ENCODE measurements at regions not wholly inside any gene's neighbourhood (a gene's known extent, or its start where the extent isn't known, plus 50 kb on each side); places are given as distances from the start of the nearest gene placed in this dataset.
"Not testable (repeated sequence)": the region's sequence is repeated elsewhere in the genome, so short reads cannot be mapped to it uniquely, and the experiment has no call there.

DNA sequence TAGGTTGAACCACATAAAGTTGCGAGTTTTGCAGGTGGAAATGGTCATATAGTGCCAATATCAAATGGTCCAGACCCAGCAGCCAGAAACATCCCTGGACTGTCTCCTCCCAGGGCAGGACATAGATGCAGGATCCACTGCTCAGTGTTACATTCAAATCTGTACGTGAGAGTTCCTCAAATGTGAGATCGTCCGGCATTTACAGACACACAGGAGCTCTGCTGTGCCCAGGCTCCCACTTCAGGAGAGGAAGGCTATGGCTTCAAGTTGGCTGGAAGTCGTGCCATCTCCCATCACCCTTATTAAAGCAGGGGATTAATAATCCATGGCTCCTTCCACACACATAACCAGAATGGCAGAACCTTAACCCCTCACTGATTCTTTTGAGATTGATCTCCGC, 688.2 kb upstream of the HS6ST1 start:
- DNase-seq = no peak

DNA sequence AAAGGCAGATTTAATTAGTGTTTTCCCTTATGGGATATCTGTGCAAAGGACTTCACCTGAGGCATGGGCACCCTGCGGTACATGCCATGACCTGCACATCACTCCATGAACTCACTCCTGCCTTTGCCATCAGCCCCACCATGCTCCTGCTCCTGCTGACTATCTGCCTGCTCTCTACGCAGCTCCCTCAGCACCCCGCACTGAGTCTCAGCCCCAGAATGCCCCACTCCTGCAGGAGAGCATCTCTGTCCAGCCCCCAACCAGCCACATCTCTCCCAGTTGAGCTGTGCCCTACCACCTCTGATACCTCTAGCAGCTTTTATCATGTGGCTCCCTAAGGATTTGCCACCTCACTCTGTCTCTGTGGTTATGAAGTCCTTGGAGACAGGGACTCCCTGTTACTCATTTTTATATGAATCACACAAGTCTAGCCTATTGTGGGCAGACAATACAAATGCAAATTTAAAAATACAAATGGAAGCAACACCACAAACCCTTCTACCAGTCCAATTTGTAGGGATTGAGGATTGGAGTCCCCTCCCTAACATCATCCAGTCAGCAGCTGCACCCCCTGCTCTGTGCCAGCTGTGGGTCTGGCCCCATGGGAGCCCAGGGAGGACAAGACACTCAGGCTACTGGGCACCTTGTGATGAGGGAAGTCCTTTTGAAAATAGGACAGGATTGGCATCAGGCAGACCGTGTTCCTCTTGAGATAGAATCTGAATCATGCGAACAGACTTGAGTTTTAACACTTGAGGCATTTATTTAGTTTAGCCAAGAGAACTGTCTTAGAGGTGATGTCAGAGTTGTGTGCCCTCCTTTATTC, 689.6 kb upstream of the HS6ST1 start:
- no peak for DNase-seq

DNA sequence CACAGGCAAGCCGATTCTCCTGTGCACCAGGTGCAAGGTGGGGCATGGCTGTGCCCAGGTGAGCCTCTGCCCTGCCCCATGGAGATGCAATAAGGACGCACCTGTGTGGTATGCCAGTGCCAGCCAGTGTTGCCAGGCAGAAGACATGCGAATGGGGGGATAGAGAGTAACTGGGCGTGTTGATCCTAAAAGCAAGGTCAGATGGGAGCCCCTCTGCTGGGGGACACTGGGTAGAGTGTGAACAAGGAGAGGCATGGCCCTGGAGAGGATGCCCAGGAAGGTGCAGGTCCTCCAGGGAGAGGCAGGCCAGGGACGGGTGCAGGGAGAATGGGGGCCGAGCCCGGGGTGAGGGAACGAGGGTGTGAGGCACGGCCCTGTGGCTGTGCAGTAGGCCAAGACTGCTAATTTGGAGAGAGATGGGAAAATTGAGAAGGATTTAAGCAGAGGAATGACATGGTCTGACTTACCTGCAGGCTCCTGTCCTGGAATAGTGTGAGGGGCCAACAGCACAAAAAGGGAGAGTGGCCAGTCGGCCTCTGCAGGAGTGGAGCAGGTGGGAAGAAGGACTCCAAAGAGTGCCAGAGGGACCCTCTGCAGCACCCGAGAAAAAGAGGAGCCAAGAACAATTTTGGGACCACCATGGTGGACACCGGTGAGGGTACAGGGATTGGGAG, 690.4 kb upstream of the HS6ST1 start:
- DNase-seq = no peak

DNA sequence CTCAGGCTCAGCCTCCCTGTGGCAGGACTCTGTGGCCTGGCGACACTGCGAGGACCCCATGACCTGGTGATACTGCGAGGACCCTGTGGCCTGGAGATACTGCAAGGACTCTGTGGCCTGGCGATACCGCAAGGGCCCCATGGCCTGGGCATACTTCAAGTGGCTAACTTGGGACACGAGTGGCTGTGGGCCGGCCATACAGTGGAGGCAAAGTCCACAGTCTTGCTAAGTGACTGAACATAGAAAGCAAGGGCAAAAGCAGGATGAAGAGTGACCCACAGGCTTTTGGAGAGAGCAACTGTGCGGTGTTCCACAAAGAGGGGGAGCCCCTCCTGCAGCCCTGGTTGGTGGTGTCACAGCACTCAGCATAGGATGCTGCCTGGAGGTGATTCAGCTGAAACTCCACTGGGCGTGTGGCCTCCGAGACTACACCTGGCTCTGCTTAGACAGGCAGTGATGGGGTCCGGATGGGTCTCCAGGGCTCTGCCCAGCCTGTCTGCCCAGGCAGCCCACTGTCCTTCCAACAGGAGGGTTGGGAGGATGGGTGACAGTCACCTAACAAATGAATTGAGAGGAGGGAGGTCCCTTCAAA, 691.0 kb upstream of the HS6ST1 start:
- DNase-seq = no peak

DNA sequence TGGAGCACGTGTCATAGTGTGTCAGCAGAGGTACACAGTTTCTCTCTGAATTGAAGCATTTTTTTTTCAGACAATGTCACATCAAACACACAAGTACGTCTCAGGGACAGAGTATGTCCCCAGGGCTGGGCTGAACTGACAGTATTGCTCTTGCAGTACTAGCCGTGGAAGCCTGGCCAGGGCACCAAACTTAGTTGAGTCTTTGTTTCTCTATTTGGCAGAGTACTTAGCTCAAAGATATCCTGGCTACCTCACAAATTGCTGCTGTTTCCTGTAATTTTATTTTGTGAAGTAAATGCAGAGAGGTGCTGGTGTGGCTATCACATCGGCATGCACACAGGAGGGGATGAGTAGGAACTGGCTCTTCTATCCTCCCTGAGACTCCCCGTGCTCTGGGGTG, 691.6 kb upstream of the HS6ST1 start:
- DNase-seq = no peak

DNA sequence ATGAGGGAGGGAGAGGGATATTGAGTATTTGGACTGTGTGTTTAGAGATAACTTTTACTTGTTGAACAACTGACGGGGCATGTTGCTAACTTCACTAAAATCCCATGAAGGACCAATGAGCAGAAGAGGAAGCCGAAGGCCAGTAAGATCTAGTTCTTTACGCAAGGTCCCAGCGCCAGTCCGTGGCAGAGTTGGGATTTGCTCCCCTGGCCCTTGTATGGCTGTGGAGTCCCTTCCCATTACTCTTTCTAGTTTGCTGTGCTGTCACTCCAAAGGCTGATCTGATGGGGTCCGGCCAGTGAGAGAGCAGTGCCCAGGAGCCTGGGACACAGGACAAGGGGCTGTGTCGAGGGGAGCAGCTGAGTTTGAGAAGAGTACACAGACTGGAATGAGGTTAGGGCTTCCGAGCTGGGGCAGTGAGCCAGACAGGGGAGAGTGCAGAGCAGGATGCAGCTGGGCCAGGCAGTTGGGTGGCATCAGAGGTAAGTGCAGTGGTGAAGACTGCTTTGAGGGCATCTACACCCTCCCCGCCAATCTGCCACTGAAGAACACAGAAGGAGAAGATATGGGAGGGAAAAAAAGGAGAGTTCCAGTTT, 692.9 kb upstream of the HS6ST1 start:
- DNase-seq = no peak

DNA sequence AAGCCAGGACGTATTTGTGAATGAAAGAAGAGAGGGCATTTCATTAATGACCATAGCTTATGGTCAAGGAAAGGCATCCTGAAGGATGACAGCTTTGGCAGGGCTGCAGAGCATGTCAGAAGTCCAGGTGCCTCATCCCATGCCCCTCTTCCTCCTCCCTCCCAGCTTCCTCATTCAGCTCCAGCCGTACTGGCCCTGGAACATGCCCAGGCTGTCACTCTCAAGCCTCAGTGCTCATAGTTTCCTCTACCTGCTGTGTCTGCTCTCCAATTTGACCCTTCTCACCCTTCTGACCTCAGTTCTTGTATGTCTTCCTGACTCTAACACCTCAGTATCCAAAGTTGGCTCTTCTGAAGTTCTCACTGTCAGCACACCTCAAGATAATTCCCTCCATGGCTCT, 695.8 kb upstream of the HS6ST1 start:
- DNase-seq = no peak

DNA sequence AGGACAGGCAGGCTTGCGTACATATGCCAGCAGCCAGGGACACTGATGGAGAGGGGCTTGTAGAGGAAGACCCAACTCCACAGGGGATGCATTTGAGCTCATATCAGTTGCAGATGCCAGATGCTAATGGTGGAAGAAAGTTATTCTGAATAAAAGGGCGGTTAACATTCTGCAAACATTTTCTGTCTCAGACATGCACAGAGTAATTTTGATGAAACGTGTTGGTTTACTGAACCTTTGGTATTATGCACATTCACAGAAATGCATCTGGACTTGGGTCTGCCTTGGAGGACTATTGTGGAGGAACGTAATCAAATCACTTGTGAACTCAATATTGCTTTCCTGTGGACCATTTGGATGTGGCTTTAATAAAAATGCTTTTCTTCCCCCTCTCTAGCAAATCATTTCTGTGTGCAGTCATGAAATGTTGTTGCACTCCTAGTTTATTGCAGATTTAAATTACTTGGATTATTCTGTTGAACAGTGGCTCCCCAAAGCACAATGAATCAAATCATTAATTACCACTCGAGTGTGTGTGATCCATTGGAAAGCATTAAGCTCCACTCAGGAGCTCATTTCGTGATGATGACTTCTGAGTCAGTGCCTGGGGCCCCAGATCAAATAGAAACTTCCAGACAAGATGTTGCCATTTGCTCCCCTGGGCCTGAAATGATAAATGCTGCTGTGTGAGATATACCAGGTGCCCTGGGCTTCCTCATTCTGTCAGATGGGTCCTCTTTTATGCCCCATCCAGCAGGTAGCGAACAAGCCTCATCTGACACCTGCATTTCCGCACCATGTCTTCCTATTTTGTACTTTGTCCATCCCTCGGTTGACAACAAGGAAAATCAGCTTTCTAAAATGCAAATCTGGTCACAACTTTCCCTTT, 697.0 kb upstream of the HS6ST1 start:
- DNase-seq = no peak

DNA sequence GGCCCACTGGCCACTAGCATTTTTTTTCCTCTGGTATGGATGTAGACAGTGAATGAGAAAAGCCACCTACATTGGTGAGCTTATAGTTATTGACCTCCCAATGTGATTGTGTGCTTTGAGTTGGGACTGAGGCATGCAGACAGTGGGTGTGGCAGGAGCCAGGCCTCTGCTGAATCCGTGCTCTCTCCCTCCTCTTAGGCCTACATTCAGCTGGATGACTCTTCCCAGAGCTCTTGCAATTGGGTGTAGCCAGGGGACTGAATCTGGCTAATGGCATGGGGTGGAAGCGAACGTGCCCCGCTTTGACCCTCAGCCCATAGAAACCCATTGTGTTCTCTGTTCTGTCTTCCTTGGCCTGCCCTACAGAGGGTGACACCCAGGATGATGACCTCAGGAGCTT, 698.3 kb upstream of the HS6ST1 start:
- no peak for DNase-seq

DNA sequence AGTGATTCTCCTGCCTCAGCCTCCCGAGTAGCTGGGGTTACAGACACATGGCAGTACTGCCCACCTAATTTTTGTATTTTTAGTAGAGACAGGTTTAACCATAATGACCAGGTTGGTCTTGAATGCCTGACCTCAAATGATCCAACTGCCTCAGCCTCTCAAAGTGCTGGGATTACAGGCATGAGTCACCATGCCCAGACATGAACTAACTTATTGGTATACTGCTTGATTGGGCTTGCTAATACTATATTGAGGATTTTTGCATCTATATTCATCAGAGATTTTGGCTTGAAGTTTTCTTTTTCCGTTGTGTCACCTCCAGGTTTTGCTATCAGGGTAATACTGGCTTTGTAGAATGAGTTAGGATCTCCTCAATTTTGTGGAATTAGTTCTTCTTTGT, 706.1 kb upstream of the HS6ST1 start:
- no peak for DNase-seq

DNA sequence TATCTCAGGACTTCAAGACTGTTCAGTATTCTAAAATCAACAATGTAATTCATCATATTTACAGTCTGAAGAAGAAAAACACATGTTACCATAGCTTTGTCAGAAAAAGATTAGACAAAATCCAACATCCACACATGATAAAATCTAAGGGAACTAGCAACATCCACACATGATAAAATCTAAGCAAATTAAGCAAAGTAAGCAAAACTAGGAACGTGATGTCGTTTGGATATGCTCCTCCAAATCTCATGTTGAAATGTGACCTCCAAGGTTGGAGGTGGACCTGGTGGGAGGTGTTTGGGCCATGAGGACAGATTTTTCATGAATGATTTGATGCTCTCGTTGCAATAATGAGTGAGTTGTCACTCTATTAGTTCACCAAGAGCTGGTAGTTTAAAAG, 717.3 kb upstream of the HS6ST1 start:
- DNase-seq = no peak

DNA sequence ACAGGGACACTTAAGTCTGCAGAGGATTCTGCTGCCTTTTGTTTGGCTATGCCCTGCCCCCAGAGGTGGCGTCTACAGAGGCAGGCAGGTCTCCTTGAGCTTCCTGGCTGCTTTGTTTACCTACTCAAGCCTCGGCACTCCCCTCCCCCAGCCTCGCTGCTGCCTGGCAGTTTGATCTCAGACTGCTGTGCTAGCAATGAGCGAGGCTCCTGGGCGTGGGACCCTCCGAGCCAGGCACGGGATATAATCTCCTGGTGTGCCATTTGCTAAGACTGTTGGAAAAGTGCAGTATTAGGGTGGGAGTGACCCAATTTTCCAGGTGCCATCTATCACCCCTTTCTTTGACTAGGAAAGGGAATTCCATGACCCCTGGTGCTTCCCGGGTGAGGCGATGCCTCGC, 725.0 kb upstream of the HS6ST1 start:
- DNase-seq = not testable (repeated sequence)

DNA sequence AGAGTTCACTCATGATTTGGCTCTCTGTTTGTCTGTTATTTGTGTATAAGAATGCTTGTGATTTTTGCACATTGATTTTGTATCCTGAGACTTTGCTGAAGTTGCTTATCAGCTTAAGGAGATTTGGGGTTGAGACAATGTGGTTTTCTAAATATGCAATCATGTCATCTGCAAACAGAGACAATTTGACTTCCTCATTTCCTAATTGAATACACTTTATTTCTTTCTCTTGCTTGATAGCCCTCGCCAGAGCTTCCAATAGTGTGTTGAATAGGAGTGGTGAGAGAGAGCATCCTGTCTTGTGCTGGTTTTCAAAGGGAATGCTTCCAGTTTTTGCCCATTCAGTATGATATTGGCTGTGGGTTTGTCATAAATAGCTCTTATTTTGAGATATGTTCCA, 727.8 kb upstream of the HS6ST1 start:
- not testable (repeated sequence) for DNase-seq

DNA sequence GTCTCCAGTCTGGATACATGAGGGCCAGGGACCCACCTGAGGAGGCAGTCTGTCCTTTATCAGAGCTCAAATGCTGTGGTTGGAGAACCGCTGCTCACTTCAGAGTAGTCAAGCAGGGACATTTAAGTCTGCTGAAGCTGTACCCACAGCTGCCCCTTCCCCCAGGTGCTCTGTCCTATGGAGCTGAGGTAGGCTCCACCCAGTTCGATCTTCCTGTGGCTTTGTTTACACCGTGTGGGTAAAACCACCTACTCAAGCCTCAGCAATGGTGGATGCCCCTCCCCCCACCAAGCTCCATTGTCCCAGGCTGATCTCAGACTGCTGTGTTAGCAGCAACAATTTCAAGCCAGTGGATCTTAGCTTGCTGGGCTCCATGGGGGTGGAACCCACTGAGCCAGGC, 731.4 kb upstream of the HS6ST1 start:
- DNase-seq = no peak

DNA sequence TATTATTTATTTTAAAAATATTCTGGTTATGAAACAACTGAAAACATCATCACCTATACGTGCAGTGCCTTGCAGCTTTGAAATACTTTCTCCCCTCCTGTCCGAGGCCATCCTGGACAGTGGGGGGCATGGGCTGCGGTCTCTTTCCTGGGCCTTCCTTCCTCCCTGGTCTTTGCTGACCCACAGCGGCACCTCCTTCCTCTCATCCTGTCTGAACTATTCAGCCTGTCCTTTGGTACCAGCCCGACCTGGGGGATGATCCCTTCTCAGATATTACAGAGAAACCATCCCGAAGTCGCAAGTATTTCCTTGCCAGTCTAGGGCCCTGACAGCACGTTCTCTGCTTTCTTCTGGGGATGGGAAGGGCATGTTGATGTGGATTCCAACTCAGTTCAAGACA, 736.6 kb upstream of the HS6ST1 start:
- DNase-seq = no peak

DNA sequence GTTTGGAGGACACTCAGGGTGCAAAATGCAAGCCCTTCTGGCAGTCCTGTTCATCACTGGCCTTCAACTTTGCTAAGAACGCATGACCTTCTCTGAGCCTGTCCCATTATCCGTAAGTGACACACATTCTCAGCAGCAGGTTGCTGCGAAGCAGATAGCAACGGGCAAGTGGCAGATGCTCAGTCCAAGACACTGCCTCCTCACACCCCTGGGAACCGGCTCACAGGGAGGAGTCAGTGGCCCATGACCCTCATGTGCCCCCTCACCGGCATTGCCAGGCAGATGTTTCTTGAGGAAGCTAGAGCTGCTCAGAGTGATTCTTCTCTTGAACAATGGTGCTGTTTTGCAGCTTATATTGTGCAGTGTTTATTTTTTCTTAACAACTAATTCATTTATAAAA, 737.2 kb upstream of the HS6ST1 start:
- DNase-seq = no peak

DNA sequence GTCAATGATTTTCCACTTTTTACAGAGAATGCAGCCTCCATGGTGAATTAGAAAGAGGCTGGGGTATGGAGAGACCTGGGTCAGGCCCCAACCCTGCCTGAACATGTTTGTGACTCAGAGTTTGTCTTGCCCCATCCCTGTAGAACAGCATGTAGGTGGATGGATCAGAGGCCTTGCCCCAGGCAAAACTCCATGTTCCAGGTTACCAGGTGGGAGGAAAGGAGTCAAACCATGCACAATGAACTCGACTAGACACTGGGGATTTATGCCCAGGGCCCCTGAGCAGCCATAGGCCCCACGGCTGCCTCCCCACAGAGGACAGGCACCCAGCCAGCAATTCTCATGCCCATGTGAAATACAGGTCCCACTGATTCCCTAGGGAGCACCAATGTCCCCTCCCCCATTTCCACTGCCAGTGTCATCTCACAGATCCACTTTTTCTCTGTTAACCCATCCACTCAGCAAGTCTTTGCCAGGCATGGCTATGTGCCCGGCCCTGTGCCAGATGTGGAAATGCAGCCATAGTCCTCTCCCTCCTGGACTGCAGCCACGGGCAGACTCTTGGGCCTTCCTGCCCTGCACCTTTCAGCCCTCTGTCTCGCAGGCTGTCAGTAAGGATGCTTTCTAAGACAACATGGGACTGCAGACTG, 737.8 kb upstream of the HS6ST1 start:
- DNase-seq = no peak

DNA sequence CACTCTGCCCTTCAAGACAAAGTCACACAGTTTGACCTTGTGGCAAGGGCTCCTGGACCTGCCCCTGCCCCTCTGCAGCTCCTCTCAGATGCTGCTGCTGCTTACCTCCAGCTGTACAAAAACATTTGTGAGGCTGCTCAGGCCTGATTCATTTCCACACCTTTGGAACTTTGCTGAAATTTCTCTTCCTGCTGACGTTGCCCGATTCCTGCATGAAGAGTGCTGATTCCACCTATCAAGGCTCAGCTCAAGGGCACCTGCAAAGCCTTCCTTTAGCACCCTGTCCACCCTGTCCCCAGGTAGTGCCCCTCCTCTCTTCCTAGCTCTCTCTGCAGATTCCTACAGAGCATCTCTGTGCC, 738.3 kb upstream of the HS6ST1 start:
- DNase-seq = no peak

DNA sequence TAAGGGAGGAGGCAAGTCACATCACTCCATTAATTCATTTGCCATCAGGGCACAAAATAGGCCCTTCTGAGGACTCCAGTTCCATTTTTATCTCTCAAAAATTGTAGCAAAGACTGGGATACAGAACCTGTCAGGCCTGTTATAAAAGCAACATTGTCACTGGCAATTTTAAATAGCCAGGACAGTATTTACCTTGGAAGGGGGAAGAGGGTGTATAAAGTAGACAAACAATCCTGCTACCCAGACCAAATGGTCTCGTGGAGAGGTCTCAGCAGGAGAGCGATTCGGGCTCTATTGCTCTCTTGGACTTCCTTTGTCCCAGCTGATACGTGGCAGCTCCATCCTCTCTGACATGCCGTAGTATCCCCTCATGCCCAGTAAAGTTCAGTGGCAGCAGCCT, 740.3 kb upstream of the HS6ST1 start:
- no peak for DNase-seq

DNA sequence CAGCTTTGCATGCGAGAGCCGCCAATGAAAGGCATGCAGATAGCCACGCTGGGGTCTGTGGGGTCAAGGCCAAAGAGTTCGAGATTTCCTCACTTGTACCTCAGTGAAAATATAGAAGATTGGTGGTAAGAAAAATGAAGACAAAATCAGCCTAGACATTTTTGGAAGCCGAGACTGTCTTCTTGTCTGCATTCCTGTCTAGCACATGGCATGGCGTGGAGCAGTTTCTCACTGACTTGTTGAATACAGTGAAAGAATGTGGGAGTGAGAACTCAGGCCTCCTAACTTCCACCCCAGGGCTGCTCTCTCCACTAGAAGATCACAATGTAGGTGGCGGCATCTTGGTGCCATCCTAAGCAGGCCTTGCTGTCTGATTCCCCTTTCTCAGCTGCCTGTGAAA, 740.8 kb upstream of the HS6ST1 start:
- DNase-seq = no peak

DNA sequence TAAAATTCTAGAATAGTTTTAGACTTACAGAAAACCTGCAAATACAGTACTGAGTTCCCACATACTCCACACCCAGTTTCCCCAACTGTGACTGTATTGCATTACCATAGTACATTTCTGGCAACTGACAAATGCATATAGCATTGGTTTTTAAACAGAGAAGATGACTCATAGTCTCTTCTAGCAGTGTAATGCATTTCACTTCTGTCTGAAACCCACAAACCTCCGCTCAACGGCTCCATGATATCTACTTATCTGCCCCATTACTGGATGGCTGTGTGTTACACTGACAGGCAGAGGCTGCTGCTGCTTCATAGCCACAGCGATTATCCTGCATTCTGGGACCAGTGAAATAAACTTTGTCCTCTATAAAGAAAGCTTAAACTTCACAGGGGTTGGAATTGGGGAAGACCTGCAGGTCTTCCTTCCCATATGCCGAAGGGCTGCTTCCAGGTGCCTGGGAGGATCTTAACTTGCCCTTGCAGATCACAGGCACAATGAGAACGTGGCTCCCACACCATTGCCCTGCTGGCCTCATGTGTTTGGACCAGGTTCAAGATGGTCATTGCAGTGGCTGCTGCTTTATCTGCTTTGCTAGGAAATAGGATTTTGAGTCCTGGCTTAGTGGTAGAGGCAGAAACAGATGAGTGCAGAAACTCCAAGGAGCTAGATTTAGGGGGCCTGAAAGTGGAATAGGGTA, 742.6 kb upstream of the HS6ST1 start:
- no peak for DNase-seq

DNA sequence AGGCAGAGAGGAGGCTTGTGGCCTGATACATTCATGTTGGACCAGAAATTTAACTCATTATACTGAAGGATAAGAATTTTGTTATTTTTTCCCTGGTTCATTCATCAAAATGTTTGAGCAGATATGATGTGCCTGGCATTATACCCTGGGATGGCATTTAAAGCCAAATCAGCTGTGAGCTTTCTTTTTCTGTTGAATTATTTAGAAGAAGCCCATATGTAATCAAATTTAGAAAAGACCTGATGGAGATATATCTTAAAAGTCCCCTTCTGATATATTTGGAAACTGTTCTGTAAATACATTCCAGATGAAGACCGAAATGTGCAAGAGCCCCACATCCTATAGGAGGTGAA, 743.1 kb upstream of the HS6ST1 start:
- DNase-seq = no peak

All from NCI-H526 treated with DMSO at 0.1 percent for 48 hours (cell line).